GM10266 (cell line): ENCODE measurements at regions not wholly inside any gene's neighbourhood (a gene's known extent, or its start where the extent isn't known, plus 50 kb on each side); places are given as distances from the start of the nearest gene placed in this dataset.

Experiments
- DNase-seq: peaks from one replicate; pipeline ENCODE4 v3.0.0; 2012; ENCODE audit errors: extremely low spot score
- CTCF ChIP-seq: IDR thresholded peaks from 2 replicates; pipeline ENCODE4 v1.5.1; 2012; ENCODE audit warnings: mild to moderate bottlenecking, low read depth; ENCODE audit not compliant: control insufficient read depth, insufficient read depth; ENCODE audit errors: missing control alignments

DNA sequence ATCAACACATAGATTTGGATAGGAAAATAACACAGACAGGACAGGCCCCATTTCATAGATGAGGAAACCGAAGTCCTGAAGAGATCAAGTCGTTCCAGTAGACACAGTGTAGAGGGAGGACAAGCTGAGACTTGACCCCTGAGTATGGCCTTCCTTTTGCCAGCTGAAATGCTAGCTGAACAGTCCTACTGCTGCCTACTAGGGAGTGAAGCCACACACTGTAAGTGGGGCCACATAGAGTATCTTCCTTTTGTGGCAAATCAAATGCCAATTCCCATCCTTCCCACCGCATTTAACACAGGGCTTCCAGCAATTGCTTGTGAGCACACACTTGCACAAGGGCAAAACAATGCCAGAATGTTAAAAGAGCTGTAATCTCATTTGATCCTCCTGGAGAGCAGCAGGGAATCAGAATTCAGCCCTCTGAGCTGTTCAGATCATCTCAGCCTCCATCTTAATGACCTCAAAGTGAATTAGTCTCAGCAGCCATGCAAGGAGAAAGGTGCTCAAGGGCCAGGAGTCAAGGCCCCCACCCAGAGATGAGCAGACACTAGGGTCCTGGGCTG is 380.5 kb downstream of the EMP1 start:
- no peak for TF ChIP-seq CTCF
- DNase-seq = no peak

- no peak for TF ChIP-seq CTCF
These were observed 377.3 kb downstream of the EMP1 start for GRCh38 chr12:13573698-13574321.

GRCh38 chr12:13571035-13571434 is 374.5 kb downstream of the EMP1 start:
- TF ChIP-seq CTCF = no peak
- DNase-seq = no peak

More at GRCh38 chr12:13573698-13574321, 377.3 kb downstream of the EMP1 start:
- DNase-seq = no peak

GRCh38 chr12:13570005-13570694 is 373.6 kb downstream of the EMP1 start:
- DNase-seq = no peak
- no peak for TF ChIP-seq CTCF

GRCh38 chr12:13566292-13566691 is 369.8 kb downstream of the EMP1 start:
- TF ChIP-seq CTCF = no peak

DNA sequence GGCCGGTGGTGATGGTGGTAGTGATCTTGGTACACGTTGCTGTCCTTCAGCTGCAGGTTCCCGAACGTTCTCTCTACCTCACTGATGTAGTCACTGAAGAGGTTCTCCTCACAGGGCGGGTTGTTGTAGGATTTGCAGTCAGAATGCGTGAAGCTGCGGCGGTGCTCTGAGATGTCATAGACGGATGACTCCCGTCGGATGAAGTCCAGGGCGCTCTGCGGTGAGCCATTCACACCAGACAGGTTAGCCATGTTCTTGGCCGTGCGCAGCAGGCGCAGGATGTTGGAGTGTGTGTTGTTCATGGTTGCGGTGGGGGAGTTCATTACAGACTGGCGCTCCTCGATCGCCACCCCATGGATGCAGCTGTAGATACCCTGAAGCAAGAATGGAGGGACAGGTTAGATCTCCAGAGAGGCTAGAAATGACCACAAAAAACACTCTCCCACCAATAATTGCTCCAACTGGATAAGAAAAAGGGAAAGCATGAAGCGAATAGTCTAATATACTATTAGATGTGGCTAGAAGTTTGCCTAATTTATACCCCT is 367.8 kb downstream of the EMP1 start:
- no peak for TF ChIP-seq CTCF
- DNase-seq = no peak

More at GRCh38 chr12:13566292-13566691, 369.8 kb downstream of the EMP1 start:
- no peak for DNase-seq

DNA sequence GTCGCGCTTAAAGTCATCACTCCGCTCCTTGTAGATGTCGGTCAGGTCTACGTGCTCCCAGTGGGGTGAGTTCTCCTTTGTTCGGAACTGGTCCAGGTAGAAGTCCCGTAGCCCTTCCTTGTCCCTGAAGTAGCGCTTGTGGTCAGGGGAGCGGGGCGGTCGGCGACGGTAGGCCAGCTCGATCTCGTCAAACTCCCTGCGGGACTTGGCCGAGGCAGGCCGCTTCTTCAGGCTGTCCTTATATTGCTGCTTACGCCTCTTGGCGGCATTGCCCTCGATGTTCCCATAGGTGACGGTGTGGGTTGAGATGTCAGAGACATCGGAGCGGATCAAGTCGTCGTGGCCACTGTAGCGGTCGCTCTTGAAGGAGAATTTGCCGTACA is 367.2 kb downstream of the EMP1 start:
- DNase-seq = no peak
- TF ChIP-seq CTCF = no peak
